ENCODE measurements at regions not wholly inside any gene's neighbourhood (a gene's known extent, or its start where the extent isn't known, plus 50 kb on each side); places are given as distances from the start of the nearest gene placed in this dataset.

GRCh38 chr4:65819192-65819591 is 148.9 kb upstream of the EPHA5 start:
- TF ChIP-seq EZH2phosphoT487 (IDR thresholded peaks at IDR 0.05; ENCODE audit: insufficient read depth, low read depth) (no peak), EZH2 (IDR thresholded peaks at IDR 0.05; ENCODE audit: insufficient read depth, poor library complexity, severe bottlenecking) (no peak)

Measured in GM23248 (cell line).